ENCODE measurements at regions not wholly inside any gene's neighbourhood (a gene's known extent, or its start where the extent isn't known, plus 50 kb on each side); places are given as distances from the start of the nearest gene placed in this dataset.

DNA sequence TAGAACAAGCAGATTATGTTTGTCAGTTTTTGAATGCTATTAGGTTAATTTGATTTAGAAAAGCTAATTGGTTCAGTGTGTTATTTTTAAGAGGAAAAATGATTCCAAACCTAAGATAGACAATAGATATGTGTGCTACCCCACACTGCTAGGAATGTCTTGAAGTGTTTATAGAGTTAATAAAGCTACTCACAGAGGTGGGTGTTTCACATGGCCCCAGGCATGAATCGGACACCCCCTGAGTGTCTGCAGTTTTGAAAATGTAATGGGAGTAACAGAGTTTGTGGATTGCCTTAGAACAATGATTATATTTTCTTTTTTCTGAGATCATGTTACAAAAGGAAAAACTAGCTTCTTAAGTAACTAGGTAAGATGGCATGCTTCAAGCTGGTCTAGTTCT lies 348.3 kb downstream of the ADCYAP1 start:
- Histone ChIP-seq H3K4me3 (ENCODE audit: insufficient read depth, low read length) (no peak overlapping the region), H3K9me3 (ENCODE audit: low read depth, low read length) (no peaks in the 10 kb centered on the region), H3K79me2 (ENCODE audit: insufficient read depth, low read length) (no peaks in the 10 kb centered on the region), H3K36me3 (ENCODE audit: insufficient read depth, low read length) (no peaks in the 10 kb centered on the region), H4K20me1 (ENCODE audit: insufficient read depth, low read length) (no peaks in the 10 kb centered on the region), H3K4me2 (ENCODE audit: insufficient read depth, low read length) (no peak overlapping the region), H3K27me3 (ENCODE audit: insufficient read depth, low read length) (no peaks in the 10 kb centered on the region), H3K4me1 (ENCODE audit: insufficient read depth, low read length) (no peaks in the 10 kb centered on the region), H3K27ac (ENCODE audit: low read depth, low read length) (no peak overlapping the region), H2AFZ (ENCODE audit: low read length) (no peak overlapping the region)
- TF ChIP-seq, protein P1, sequence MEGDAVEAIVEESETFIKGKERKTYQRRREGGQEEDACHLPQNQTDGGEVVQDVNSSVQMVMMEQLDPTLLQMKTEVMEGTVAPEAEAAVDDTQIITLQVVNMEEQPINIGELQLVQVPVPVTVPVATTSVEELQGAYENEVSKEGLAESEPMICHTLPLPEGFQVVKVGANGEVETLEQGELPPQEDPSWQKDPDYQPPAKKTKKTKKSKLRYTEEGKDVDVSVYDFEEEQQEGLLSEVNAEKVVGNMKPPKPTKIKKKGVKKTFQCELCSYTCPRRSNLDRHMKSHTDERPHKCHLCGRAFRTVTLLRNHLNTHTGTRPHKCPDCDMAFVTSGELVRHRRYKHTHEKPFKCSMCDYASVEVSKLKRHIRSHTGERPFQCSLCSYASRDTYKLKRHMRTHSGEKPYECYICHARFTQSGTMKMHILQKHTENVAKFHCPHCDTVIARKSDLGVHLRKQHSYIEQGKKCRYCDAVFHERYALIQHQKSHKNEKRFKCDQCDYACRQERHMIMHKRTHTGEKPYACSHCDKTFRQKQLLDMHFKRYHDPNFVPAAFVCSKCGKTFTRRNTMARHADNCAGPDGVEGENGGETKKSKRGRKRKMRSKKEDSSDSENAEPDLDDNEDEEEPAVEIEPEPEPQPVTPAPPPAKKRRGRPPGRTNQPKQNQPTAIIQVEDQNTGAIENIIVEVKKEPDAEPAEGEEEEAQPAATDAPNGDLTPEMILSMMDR (IDR thresholded peaks at IDR 0.05; ENCODE audit: extremely low read depth, low read depth, low read length) = no peak
- no peak for DNase-seq (ENCODE audit: insufficient read length, low spot score, missing footprints)

DNA sequence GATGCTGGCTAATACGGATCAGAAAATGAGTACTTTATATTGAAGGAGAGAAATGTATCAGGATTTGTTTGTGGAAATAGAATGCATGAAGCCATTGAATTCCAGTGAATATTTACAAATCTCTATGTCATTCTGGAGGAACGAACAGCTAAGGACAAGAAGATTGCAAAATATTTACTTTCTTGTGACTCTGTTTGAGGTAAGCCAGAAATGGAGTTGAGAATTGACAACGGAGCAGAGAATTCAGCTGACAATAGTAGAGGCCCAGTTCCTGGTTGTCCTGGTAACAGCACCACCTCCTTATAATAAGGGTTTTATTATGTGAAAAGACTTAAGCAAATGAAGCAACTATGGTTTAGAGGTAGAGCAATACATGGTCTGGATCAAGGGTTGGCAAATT lies 349.2 kb downstream of the ADCYAP1 start:
- H2AFZ ChIP-seq (ENCODE audit: low read length) = no peak overlapping the region
- H3K79me2 ChIP-seq (ENCODE audit: insufficient read depth, low read length) = no peaks in the 10 kb centered on the region
- H3K27ac ChIP-seq (ENCODE audit: low read depth, low read length) = no peak overlapping the region
- no peaks in the 10 kb centered on the region for H3K36me3 ChIP-seq (ENCODE audit: insufficient read depth, low read length)
- H3K4me3 ChIP-seq (ENCODE audit: insufficient read depth, low read length) = no peak overlapping the region
- H3K4me1 ChIP-seq (ENCODE audit: insufficient read depth, low read length) = no peaks in the 10 kb centered on the region
- H4K20me1 ChIP-seq (ENCODE audit: insufficient read depth, low read length) = no peaks in the 10 kb centered on the region
- no peaks in the 10 kb centered on the region for H3K27me3 ChIP-seq (ENCODE audit: insufficient read depth, low read length)
- no peaks in the 10 kb centered on the region for H3K9me3 ChIP-seq (ENCODE audit: low read depth, low read length)
- DNase-seq (ENCODE audit: insufficient read length, low spot score, missing footprints) = no peak
- TF ChIP-seq, protein P1 (IDR thresholded peaks at IDR 0.05; ENCODE audit: extremely low read depth, low read depth, low read length) = no peak
- no peak overlapping the region for H3K4me2 ChIP-seq (ENCODE audit: insufficient read depth, low read length)

DNA sequence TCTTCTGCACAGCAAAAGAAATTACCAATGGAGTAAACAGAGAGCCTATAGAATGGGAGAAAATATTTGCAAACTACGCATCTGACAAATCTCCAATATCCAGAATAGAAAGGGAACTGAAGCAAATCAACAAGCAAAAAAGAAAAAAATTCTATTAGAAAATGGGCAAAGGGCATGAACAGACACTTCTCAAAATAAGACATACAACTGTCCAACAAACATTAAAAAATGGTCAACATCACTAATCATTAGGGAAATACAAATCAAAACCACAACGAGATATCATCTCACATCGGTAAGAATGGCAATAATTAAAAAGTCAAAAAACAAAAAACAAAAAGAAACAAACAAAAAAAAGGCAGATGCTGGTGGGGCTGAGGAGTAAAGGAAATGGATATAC lies 356.4 kb downstream of the ADCYAP1 start:
- Histone ChIP-seq H3K4me2 (ENCODE audit: insufficient read depth, low read length) (no peak overlapping the region), H3K27me3 (ENCODE audit: insufficient read depth, low read length) (no peaks in the 10 kb centered on the region), H4K20me1 (ENCODE audit: insufficient read depth, low read length) (no peaks in the 10 kb centered on the region), H3K4me1 (ENCODE audit: insufficient read depth, low read length) (no peaks in the 10 kb centered on the region), H3K4me3 (ENCODE audit: insufficient read depth, low read length) (no peak overlapping the region), H3K79me2 (ENCODE audit: insufficient read depth, low read length) (no peaks in the 10 kb centered on the region), H3K36me3 (ENCODE audit: insufficient read depth, low read length) (no peaks in the 10 kb centered on the region), H3K27ac (ENCODE audit: low read depth, low read length) (no peak overlapping the region), H2AFZ (ENCODE audit: low read length) (no peak overlapping the region), H3K9me3 (ENCODE audit: low read depth, low read length) (no peaks in the 10 kb centered on the region)
- TF ChIP-seq, protein P1 (IDR thresholded peaks at IDR 0.05; ENCODE audit: extremely low read depth, low read depth, low read length) = no peak
- no peak for DNase-seq (ENCODE audit: insufficient read length, low spot score, missing footprints)

DNA sequence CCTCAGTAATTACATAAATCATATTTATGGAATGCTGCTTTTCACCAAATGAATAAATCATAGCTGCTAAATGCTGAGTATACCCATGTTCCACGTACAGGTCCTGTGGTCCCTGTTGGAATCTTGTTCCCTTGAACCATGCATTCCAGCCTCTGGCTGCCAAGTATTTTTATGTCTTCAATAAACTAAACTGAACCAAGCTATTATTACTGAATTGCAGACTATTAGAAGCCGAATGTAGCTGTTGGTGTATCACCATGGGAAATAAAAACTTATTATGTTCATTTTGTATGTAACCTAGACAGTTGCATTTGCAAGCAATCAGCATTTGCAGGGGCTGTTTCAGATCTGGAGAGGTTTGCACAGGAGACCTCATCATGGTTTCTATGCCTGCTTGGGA lies 362.4 kb downstream of the ADCYAP1 start:
- Histone ChIP-seq H3K27ac (ENCODE audit: low read depth, low read length) (no peak overlapping the region), H3K4me2 (ENCODE audit: insufficient read depth, low read length) (no peak overlapping the region), H4K20me1 (ENCODE audit: insufficient read depth, low read length) (no peaks in the 10 kb centered on the region), H3K4me1 (ENCODE audit: insufficient read depth, low read length) (no peaks in the 10 kb centered on the region), H3K9me3 (ENCODE audit: low read depth, low read length) (peaks cover 5% of the 10 kb centered on the region), H3K27me3 (ENCODE audit: insufficient read depth, low read length) (no peaks in the 10 kb centered on the region), H3K79me2 (ENCODE audit: insufficient read depth, low read length) (no peaks in the 10 kb centered on the region), H2AFZ (ENCODE audit: low read length) (no peak overlapping the region), H3K36me3 (ENCODE audit: insufficient read depth, low read length) (no peaks in the 10 kb centered on the region), H3K4me3 (ENCODE audit: insufficient read depth, low read length) (no peak overlapping the region)
- TF ChIP-seq, protein P1 (IDR thresholded peaks at IDR 0.05; ENCODE audit: extremely low read depth, low read depth, low read length) = no peak
- no peak for DNase-seq (ENCODE audit: insufficient read length, low spot score, missing footprints)

All from osteoblast (primary cell).